HG03139 (cell line): ENCODE measurements at regions not wholly inside any gene's neighbourhood (a gene's known extent, or its start where the extent isn't known, plus 50 kb on each side); places are given as distances from the start of the nearest gene placed in this dataset.
"Not testable (repeated sequence)": the region's sequence is repeated elsewhere in the genome, so short reads cannot be mapped to it uniquely, and the experiment has no call there.

ENCODE experiments used
- ATAC-seq: cut with Tn5 transposase; IDR thresholded peaks from one replicate; pipeline ENCODE4 v1.9.1; 2021; ENCODE audit not compliant: unreplicated experiment

DNA sequence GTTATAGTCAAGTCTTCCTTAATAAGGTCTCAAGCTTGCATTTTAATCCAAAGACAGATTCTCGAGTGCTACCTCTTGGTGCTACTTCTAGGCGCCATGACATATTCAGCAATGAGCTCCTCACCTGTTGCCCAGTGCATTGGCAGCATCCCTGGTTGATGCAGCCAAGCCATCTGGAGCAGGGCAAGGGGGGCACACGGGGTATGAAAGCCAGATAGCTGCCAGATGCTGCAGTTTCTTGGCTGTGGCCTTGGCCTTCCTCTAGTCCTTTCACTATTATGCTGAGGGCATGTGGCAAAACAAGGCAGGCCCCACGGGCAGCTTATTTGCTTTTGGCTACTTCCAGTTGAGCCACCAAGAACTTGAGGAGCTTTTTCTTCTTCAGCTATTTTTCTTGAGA is 168.6 kb upstream of the PGRMC2 start:
- ATAC-seq, result no peak

DNA sequence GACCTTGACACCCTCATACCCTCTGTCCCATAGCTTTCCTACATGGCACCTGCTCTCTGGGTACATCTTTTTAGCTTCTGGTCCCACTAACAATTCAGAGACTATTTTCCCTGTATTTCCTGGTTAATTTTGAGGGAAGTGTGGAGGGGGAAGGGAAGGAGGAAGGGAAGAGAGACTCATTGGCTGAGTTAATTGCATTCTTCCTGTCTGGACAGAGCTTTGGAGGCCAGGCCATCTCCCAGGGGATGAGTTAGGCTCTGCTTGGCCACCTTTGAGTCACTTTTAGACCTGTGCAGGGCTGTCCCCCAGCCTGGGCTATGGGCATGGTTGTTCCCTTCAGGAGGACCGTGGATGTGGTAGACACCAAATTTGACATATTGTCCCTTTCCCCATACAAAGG is 167.9 kb upstream of the PGRMC2 start:
- no peak for ATAC-seq

DNA sequence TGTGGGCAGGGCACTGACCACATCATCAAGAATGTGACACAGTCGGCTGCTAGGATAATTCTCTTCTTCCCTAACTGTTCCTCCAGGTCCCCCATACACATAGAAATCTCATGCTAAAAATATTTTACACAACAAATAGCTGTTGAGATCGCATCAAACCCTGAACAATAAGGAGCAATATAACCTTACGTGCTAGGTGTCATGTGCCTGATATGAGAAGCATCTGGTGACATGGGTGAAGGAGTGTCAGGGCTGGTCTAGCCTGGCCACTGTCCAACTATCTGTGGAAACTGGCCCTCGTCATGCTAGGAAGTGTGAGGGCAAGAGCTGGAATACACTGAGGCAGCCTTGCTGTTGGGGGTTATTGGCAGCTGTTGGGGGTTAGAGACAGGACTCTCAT is 167.3 kb upstream of the PGRMC2 start:
- no peak for ATAC-seq

DNA sequence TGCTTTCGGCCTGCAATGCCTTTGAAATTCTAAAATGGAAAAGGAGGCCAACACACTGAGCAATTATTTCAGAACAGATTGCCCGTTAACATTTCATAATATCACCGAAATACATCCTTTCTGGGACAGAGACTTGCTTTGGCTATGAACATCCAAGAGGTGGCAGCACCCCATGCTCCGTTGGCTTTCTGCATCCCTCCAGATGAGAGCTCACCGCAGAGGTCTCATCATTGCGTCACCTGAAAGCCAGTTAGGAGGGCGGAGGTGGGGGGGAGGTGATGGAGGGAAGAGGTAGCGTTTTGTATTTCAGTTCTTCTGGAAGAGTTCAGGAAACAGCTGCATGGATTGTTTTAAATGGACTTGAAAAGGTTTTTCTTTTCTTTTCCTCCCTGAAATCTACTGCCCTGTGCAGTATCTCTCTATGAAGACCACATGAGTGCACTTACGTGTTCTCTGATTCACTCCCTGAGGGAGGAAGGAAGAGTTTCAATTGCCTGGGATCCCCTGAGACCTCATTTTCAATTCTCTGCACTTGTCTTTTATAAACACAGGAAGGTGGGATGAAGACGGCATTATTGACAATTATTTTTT is 166.8 kb upstream of the PGRMC2 start:
- peak; percentile 100 for ATAC-seq

DNA sequence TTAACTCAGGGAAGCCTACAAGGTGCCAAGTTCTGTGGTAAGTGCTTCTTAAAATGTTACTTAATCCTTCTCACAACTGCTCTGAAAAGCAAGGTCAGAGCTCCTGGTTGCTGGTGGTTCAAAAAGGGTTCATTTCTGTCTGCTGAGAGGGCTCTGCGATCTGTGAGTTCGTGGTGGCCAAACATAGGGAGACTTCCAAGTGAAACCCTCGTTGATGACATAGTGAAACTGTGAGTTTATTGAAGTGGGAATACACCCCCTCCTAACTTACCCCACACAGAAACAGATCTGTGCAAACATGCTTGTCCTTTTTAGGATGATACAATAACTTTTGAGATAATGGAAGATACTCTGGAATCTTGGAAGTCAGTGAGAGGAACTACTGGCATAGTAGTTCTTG is 164.8 kb upstream of the PGRMC2 start:
- ATAC-seq, result no peak

DNA sequence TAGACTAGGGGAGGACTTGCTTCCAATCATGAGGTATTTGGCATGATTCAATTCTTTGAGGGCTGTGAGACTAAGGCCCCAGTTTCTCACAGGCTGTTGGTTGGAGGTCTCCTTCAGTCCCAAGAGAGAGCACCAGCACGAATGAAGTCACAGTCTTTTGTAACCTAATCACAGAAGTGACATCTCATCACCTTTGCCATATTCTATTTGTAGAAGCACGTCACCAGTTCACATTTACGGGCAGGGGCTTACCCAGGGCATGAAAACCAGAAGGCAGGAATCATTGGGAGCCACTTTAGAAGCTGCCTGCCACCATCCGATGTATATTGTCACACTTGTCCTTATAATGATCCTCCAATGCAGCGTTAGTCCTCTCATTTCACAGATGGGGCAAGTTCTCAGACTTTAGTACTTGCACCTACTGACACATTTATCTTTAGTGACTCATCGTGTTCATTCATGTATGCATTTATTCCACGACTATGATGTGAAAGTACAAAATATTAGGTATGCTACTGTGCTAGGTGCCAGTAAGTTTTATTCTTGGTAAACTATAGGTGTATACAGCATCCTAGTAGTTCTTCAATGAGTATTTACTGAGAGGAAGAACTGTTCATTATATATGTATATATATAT is 163.8 kb upstream of the PGRMC2 start:
- ATAC-seq, result no peak

DNA sequence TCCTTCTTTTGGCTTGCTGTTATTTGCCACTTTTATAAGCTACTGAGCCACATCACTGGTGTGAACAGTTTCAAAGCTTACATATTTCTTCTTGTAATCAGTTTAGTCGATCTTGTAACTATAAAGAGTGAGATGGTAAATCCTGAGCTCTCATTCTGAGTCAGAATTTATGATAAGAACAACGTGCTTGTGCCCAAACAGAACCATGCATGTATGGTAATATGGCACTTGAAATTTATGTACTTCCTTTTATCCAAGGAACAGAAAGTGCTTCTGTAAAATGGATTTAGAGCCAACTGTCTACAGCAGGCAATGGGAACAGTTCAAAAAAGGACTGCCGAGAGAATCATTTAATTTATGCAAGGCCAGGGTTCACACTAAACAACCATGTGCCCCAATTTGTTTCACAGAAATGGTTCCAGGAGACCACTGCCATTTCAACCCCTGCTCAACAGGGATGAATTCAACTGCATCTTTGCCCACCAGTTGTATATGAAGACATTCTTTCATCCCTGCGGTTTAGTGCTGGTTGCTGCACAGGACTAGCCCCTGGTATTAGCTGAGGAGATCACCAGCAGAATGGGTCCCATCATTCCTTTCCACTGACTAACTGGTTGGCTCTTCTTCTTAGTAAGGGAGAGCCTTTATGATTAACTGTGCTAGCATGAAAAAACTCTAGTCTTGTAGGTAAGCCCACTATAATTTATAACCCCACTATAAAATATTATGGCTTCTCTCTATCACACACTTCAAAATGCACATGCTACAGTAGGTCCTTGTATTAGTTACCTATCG is 162.9 kb upstream of the PGRMC2 start:
- no peak for ATAC-seq

DNA sequence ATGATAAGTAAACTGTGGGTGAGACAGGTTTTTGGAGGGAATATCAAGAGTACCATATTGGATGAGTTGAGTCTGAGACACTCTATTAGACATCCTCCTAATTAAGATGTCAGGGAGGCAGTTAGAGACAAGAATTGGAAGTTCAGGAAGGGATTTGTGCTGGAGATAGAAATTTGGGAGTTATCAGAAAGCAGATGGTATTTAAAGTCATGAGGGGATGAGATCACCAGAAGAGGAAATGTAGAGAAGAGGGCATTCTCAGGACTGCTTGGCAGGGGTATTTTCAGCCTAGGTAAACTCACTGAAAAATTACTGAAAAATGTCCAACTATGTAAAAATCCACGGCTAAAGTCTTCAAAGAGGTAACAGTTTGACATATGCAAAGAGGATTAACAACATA is 161.6 kb upstream of the PGRMC2 start:
- ATAC-seq, result no peak

DNA sequence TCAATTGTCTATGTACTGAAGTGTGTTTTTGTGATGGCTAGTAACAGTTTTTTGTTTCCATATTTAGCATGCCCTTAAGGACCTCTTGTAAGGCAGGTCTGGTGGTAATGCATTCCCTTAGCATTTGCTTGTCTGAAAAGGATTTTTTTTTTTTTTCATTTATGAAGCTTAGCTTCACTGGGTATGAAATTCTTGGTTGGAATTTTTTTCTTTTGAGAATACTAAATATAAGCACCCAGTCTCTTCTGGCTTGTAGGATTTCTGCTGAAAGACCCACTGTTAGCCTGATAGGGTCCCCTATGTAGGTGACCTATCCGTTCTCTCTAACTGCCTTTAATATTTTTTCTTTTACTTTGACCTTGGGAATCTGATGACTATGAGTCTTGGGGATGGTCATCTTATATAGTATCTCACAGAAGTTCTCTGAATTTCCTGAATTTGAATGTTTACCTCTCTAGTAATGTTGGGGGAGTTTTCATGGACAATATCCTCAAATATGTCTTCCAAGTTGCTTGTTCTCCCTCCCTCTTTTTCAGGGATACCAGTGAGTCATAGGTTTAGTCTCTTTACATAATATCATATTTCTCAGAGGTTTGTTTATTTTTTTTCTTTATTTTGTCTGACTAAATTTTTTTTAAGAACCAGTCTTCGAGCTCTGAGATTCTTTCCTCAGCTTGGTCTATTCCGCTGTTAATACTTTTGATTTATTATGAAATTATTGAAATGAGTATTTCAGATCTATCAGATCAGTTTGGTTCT is 157.1 kb upstream of the PGRMC2 start:
- ATAC-seq, result no peak

DNA sequence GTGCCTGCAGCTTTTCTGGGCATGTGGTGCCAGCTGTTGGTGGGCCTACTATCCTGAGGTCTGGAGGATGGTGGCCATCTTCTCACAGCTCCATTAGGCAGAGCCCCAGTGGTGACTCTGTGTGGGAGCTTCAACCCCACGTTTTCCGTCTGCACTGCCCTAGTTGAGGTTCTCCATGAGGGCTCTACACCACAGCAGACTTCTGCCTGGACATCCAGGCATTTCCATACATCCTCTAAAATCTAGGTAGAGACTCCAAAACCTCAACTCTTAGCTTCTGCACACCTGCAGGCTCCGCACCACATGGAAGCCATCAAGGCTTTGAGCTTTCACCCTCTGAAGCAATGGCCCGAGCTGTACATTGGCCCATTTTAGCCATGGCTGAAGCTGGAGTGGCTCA is 153.3 kb upstream of the PGRMC2 start:
- no peak for ATAC-seq

DNA sequence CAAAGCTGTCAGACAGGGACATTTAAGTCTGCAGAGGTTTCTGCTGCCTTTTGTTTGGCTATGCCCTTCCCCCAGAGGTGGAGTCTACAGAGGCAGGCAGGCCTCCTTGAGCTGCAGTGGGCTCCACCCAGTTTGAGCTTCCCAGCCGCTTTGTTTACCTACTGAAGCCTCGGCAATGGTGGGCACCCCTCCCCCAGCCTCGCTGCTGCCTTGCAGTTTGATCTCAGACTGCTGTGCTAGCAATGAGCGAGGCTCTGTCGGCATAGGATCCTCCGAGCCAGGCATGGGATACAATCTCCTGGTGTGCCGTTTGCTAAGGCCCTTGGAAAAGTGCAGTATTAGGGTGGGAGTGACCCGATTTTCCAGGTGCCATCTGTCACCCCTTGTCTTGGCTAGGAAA is 149.4 kb upstream of the PGRMC2 start:
- ATAC-seq, result not testable (repeated sequence)

DNA sequence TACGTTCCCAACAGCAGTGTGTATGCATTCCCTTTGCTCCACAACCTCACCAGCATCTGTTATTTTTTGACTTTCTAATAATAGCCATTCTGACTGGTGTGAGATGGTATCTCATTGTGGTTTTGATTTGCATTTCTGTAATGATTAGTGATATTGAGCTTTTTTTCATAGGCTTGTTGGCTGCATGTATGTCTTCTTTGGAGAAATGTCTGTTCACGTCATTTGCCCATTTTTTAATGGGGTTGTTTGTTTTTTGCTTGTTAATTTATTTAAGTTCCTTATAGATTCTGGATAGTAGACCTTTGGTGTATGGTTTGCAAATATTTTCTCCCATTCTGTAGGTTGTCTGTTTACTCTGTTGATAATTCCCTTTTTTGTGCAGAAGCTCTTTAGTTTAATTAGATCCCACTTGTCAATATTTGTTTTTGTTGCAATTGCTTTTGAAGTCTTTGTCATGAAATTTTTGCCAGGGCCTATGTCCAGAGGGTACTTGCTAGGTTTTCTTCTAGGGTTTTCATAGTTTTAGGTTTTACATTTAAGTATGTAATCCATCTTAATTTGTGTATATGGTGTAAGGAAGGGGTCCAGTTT is 141.5 kb upstream of the PGRMC2 start:
- ATAC-seq, result not testable (repeated sequence)

DNA sequence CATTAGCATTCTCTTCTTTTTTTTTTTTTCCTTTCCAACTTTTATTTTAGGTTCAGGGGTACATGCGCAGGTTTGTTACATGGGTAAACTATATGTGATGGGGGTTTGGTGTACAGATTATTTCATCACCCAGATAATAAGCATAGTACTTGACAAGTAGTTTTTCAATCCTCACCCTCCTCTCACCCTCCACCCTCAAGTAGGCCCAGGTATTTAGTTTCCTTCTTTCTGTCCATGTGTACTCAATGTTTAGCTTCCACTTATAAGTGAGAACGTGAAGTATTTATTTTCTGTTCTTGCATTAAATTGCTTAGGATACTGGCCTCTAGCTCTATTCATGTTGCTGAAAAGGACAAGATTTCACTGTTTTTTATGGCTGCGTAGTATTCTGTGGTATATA is 140.8 kb upstream of the PGRMC2 start:
- no peak for ATAC-seq

DNA sequence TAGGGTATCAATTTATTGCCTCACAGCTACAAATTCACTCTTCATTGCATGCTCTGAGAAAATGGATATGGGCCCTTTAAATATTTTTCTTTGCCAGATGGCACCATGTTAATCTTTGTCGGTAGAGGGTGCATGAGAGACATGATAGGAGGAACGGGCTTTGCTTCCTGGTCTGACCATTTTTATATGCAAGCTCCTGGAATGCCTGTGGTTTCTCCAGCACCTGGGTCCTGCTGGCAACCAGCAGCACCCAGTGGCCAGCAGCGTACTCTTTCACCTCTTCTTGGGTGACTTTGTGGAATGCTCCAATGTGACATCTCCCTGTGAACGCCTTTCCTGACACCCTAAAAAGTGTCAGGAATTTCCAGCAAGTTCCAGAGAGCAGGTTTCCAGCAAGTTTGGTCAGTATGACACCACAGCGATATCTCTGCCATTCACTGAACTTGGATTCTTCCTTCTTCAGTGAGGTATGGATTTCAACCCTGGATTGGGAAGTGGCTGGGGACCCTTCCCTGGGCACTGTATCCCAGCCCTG is 140.3 kb upstream of the PGRMC2 start:
- ATAC-seq, result no peak

DNA sequence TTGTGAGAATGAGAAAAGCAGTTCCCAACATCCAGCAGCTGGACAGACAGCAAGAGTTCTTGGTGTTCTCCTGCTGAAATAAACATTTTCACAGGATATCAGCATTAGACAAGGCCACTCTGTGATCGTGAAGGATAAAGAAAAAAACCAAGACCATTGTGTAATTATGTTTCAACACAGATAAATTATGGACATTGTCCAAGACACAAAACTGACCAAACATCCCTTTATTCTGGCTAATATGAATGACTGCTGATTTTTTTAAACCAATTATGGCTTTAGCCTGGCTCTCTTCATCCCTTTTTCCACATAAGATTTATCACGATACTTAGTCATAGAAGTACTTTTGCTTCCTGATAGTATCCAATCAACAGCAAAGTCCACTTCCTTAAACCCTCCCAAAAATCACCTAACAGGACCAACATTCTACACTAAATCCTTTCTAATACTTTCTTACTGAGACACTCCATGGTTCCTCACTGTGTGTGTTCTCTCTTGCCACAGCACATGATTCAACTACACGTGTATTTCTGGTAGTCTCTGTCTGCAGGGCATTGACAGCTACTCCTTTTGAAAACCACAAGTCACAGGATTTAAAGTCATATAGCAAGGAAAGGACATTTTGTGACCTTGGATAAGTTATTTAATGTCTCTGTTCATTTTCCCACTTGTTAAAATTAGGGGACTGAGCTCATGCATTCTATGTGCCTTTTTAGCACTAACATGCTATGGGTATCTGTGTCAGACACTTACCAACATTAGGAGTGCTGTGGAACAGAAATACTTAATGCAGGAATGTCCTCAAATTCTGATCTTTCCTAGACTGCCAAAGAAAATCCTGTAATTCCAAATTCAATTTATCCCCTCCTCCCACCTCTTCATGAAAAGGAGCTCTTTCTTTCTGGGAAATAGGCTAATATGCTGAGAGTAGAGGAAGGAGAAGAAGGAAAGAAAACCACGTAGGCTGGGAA is 137.2 kb upstream of the PGRMC2 start:
- no peak for ATAC-seq

DNA sequence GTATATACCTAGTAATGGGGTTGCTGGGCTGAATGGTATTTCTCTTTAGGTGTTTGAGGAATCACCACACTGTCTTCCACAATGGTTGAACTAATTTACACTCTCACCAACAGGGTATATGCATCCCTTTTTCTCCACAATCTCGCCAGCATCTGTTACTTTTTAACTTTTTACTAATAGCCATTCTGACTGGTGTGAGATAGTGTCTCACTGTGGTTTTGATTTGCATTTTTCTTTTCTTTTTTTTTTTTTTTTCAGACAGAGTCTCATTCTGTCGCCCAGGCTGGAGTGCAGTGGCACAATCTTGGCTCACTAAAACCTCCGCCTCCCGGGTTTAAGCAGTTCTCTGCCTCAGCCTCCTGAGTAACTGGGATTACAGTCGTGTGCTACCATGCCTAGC is 134.7 kb upstream of the PGRMC2 start:
- not testable (repeated sequence) for ATAC-seq

DNA sequence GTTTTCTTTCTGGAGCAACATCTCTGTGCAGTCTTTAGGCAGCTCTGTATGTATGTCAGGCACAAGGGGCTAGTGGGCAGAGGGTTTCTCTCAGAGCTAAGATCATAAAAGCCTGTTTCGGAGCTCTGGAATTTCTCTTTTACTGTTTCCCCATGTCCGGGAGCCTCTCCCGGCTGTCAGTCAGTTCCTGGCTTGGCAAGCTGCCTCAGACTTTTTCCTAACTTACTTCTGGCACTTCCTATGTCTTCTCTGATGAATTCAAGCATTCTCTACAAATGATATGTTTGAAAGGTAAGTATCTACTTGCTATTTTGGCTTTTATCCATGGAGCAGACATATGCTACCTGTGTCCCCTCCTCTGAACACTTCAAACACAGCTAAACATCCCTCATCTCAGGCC is 129.3 kb upstream of the PGRMC2 start:
- no peak for ATAC-seq

DNA sequence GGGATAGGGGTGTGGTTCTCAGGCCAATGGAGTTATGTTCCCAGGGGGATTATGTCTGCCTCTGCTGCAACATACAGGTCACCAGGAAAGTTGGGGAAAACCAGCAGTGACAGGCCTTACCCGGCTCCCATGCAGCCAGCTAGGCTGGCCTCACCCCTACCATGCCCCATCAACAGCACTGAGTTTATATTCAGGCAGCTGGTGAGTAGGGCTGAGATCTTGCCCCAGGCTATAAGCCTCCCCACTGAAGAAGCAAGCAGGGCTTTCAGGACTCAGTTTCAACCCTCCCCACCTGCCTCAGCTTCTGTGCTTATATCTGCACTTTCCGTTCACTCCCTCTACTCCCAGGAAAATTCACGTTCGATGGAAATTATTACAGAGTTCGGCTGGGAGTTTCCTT is 122.4 kb upstream of the PGRMC2 start:
- ATAC-seq, result no peak

DNA sequence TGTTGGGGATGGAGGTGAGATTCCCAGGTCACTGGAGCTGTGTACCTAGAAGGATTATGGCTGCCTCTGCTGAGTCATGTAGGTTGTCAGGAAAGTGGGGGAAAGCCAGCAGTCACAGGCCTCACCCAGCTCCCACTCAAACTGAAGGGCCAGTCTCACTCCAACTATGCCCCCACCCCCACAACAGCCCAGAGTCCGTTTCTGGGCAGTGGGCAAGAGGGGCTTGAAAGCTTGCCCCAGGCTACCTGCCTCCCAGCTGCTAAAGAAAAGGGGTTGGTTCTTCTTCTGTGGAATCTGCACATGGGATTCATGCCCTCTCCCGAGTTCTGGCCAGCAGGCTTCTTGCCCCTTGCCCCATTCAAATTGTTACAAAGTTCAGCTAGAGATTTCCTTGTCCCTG is 116.0 kb upstream of the PGRMC2 start:
- no peak for ATAC-seq

DNA sequence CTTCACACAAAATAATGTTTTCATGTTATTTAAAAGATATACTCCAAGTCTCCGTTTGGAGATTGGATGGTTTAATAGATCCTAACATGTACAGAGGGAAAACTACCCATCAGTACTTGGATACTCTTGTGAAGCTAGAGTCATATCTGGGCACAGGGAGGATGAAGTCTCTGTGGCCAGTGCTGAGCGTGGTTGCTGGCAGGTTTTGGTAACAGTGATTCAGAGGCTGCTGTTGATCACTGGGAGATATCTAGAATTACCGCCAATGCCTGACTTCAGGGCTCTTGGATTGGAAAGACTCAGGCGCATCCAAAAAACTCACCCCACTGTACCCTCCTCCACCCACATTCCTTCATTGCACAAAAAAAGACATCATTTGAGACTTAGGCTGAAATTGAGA is 107.2 kb upstream of the PGRMC2 start:
- ATAC-seq, result no peak
